ENCODE measurements at regions not wholly inside any gene's neighbourhood (a gene's known extent, or its start where the extent isn't known, plus 50 kb on each side); places are given as distances from the start of the nearest gene placed in this dataset.

DNA sequence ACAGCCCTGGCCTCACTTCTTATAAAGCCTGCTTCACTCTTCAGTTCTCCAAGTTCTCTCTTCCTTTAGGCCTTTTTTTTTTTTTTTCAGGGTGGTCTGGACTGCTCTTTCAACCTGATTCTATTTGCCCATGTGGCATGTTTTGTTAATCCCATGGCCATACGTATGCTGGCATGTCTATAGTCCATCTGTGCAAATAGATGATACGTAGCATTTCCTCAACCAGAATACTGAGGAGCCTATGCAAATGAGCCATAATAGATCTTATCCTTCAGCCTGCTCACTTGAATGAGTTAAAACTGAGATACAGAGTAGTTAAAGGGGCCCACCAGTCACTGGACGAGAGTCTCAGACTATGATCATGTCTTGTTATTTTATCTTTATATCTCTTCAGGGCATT is 265.2 kb upstream of the CXCR4 start:
- CTCF ChIA-PET, result no interaction called here
- Mint-ChIP-seq H3K27me3 (ENCODE audit: unreplicated experiment) (no peaks in the 10 kb centered on the region), H3K27ac (ENCODE audit: unreplicated experiment) (no peak overlapping the region), H3K9me3 (ENCODE audit: low read depth, unreplicated experiment) (no peaks in the 10 kb centered on the region), H3K36me3 (ENCODE audit: insufficient read depth, unreplicated experiment) (no peaks in the 10 kb centered on the region), H3K4me1 (ENCODE audit: low read depth, unreplicated experiment) (no peaks in the 10 kb centered on the region), H3K4me3 (ENCODE audit: low read depth, unreplicated experiment) (no peak overlapping the region)
- intact Hi-C loops (cut with micrococcal nuclease; ENCODE audit: unreplicated experiment), result no loop called here
- TF ChIP-seq, protein P1, sequence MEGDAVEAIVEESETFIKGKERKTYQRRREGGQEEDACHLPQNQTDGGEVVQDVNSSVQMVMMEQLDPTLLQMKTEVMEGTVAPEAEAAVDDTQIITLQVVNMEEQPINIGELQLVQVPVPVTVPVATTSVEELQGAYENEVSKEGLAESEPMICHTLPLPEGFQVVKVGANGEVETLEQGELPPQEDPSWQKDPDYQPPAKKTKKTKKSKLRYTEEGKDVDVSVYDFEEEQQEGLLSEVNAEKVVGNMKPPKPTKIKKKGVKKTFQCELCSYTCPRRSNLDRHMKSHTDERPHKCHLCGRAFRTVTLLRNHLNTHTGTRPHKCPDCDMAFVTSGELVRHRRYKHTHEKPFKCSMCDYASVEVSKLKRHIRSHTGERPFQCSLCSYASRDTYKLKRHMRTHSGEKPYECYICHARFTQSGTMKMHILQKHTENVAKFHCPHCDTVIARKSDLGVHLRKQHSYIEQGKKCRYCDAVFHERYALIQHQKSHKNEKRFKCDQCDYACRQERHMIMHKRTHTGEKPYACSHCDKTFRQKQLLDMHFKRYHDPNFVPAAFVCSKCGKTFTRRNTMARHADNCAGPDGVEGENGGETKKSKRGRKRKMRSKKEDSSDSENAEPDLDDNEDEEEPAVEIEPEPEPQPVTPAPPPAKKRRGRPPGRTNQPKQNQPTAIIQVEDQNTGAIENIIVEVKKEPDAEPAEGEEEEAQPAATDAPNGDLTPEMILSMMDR (IDR thresholded peaks at IDR 0.05; ENCODE audit: unreplicated experiment), result no peak
- no TSS peak for BruUV-seq (replicated peaks)
- no peak for DNase-seq

DNA sequence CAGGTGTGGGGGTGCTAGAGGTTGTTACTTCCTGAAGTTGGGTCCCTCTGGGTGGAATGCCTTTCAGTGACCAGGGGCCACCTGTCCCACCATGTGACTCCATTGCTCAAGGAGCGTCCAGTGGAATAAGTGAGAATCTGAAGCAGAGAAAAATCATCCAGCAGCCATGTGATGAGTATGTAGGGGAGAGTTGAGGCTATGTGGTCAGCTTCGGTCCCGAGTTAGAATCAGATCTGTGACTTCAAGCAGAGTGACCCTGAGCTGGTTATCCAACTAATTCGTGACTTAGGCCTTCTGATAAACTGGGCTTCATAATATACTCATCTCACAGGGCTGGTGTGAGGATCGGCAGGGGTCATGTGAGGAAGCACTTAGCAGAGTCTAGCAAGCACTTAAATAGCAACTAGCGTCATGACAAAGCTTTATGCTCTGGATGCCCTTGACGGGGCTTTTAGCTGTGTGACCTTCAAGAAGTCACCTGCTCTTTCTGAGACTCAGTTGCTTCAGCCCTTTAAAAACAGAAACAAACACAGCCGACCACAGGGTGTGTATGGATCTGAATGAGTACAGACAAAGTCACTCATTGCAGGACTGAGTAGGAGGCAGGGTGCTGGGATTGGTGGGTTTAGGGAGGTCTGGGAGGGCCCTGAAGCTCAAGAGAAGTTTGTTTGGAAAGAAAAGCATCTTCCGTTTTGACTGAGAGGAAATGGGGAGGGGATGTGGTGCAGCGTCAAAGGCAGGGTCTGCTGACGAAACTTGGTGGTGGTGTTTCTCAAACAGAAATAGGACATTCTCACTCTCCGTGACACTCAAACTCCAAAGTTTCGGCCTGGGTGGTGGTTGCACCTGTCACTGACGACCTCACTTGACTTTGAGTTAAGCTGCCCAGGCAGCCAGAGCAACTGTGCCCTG is 264.0 kb upstream of the CXCR4 start:
- intact Hi-C loops (cut with micrococcal nuclease; ENCODE audit: unreplicated experiment), result no loop called here
- H3K4me1 Mint-ChIP-seq (ENCODE audit: low read depth, unreplicated experiment), result no peaks in the 10 kb centered on the region
- no peak overlapping the region for H3K27ac Mint-ChIP-seq (ENCODE audit: unreplicated experiment)
- no peaks in the 10 kb centered on the region for H3K36me3 Mint-ChIP-seq (ENCODE audit: insufficient read depth, unreplicated experiment)
- no peaks in the 10 kb centered on the region for H3K27me3 Mint-ChIP-seq (ENCODE audit: unreplicated experiment)
- H3K9me3 Mint-ChIP-seq (ENCODE audit: low read depth, unreplicated experiment), result no peaks in the 10 kb centered on the region
- DNase-seq, result no peak
- CTCF ChIA-PET, result no interaction called here
- BruUV-seq (replicated peaks), result no TSS peak
- no peak overlapping the region for H3K4me3 Mint-ChIP-seq (ENCODE audit: low read depth, unreplicated experiment)
- TF ChIP-seq, protein P1 (IDR thresholded peaks at IDR 0.05; ENCODE audit: unreplicated experiment), result no peak

DNA sequence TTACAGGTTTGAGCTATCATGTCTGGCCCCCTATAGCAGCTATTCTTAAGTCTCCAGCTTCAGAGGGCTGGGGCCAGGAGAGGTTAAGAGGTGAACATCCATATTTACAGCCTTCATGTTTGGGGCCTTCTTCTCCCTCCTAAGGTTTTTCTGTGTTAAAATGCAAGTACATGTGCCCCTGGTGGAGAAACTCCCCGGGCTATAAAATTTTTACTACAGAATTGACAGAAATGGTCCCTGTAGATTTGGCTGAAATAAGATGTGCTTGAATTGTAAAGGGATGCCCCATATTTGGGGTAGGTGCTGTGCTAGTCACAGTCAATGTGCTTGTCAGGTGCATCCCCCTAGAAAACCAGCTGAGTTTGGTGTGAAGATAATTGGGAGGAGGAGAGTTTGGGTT is 263.3 kb upstream of the CXCR4 start:
- Mint-ChIP-seq H3K9me3 (ENCODE audit: low read depth, unreplicated experiment) (no peaks in the 10 kb centered on the region), H3K27ac (ENCODE audit: unreplicated experiment) (no peak overlapping the region), H3K4me1 (ENCODE audit: low read depth, unreplicated experiment) (no peaks in the 10 kb centered on the region), H3K27me3 (ENCODE audit: unreplicated experiment) (no peaks in the 10 kb centered on the region), H3K36me3 (ENCODE audit: insufficient read depth, unreplicated experiment) (no peaks in the 10 kb centered on the region), H3K4me3 (ENCODE audit: low read depth, unreplicated experiment) (no peak overlapping the region)
- CTCF ChIA-PET, result interaction anchor here (0.6 kb wide), 1 partner anchor 256 kb away, joined by 3 read pairs; no protein-coding TSS in a partner anchor
- DNase-seq, result no peak
- intact Hi-C loops (cut with micrococcal nuclease; ENCODE audit: unreplicated experiment), result no loop called here
- BruUV-seq (replicated peaks), result no TSS peak
- TF ChIP-seq, protein P1 (IDR thresholded peaks at IDR 0.05; ENCODE audit: unreplicated experiment), result no peak

GRCh38 chr2:136378712-136379595 is 261.0 kb upstream of the CXCR4 start:
- Mint-ChIP-seq H3K4me3 (ENCODE audit: low read depth, unreplicated experiment) (no peak overlapping the region), H3K9me3 (ENCODE audit: low read depth, unreplicated experiment) (no peaks in the 10 kb centered on the region), H3K4me1 (ENCODE audit: low read depth, unreplicated experiment) (no peaks in the 10 kb centered on the region), H3K27me3 (ENCODE audit: unreplicated experiment) (no peaks in the 10 kb centered on the region), H3K36me3 (ENCODE audit: insufficient read depth, unreplicated experiment) (no peaks in the 10 kb centered on the region), H3K27ac (ENCODE audit: unreplicated experiment) (no peak overlapping the region)
- BruUV-seq (replicated peaks), result no TSS peak
- CTCF ChIA-PET, result no interaction called here
- DNase-seq, result peak; percentile 66
- intact Hi-C loops (cut with micrococcal nuclease; ENCODE audit: unreplicated experiment), result loop anchor here (1.0 to 10.0 kb wide), 4 partner anchors 164 to 466 kb away; no protein-coding TSS in a partner anchor
- TF ChIP-seq, protein P1 (IDR thresholded peaks at IDR 0.05; ENCODE audit: unreplicated experiment), result peak; percentile 70
